Omental fat pad (tissue), 3 donors: ENCODE measurements at regions not wholly inside any gene's neighbourhood (a gene's known extent, or its start where the extent isn't known, plus 50 kb on each side); places are given as distances from the start of the nearest gene placed in this dataset.

Experiments
- ATAC-seq: fragments of 150-250 bp; one replicate; pipeline ENCODE4 v1.9.1; 2016; ENCODE audit warnings: mild to moderate bottlenecking, moderate library complexity; ENCODE audit not compliant: low FRiP score
- DNase-seq: peaks from one replicate; pipeline ENCODE4 v3.0.0-alpha.2; 2019; ENCODE audit warnings: low spot score
- TF ChIP-seq, protein P1 (sequence below), 3 donors: fragments of 450-650 bp; IDR thresholded peaks; one replicate each; pipeline ENCODE4 v1.5.1; 2016 to 2017; ENCODE audit warnings: antibody characterized with exemption in 3 of 3, mild to moderate bottlenecking in 3 of 3, moderate library complexity in 2 of 3

DNA sequence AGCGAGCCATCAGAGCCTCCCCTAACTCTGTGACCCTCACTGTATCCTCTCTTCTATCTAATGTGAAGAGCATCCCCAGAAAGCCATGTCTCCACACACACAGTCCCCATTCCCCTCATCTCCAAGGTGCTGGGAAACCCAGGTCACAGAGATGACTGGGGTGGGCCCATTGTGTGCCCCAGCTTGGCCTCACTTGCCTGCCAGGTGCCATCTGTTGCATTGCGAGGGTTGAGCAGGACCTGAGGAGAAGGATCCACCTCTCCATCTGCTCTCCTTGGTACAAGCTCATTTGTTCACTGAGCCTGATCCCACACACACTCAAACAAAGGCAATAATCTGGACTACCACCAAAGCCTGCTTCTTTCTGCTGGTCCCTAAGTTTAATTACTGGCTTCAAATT, 118.8 kb downstream of the SPATA19 start:
- TF ChIP-seq, protein P1, sequence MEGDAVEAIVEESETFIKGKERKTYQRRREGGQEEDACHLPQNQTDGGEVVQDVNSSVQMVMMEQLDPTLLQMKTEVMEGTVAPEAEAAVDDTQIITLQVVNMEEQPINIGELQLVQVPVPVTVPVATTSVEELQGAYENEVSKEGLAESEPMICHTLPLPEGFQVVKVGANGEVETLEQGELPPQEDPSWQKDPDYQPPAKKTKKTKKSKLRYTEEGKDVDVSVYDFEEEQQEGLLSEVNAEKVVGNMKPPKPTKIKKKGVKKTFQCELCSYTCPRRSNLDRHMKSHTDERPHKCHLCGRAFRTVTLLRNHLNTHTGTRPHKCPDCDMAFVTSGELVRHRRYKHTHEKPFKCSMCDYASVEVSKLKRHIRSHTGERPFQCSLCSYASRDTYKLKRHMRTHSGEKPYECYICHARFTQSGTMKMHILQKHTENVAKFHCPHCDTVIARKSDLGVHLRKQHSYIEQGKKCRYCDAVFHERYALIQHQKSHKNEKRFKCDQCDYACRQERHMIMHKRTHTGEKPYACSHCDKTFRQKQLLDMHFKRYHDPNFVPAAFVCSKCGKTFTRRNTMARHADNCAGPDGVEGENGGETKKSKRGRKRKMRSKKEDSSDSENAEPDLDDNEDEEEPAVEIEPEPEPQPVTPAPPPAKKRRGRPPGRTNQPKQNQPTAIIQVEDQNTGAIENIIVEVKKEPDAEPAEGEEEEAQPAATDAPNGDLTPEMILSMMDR (IDR thresholded peaks at IDR 0.05): no peak
- ATAC-seq: no peak
- no peak for DNase-seq

GRCh38 chr11:133724116-133724515, 121.2 kb downstream of the SPATA19 start:
- ATAC-seq (no peak), DNase-seq (no peak)
- TF ChIP-seq, protein P1 (IDR thresholded peaks at IDR 0.05): no peak

DNA sequence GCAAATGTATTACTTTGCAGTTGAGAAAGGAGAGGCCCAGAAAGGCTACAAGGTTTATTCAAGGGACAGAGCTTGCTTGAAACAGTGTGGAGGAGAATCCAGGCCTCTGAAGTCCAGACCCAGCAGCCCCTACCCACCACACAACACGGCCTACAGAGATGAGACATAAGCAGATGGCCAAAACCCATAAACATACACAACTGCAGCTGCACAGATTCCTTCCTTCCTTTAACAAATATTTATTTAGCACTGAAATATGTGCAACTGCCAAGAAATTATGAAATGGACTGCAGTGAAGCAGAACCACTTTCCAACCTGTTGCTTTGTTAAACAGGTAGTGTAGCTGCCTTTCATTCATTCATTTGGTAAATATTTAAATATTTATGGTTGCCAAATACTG, 122.3 kb downstream of the SPATA19 start:
- DNase-seq (no peak), ATAC-seq (no peak)
- TF ChIP-seq, protein P1 (IDR thresholded peaks at IDR 0.05): no peak

DNA sequence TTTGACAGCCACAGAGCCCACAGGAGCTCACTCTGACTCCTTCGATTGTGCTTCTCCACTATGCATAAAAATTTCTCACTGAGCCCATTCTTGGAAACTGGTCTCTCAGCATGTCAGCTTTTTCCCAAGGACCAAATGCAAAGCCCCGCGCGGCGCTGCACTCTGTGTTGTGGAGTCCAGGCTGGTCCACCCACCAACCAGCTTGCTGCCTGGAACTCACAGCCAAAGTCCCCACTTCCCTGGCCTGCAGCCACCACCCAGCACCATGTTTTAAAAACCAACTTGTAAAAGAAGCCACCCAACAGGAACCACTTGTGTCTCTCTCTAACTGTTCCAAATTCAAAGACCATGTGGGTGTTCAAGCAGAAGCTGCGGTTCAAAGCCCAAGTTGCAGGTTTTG, 124.4 kb downstream of the SPATA19 start:
- TF ChIP-seq, protein P1 (IDR thresholded peaks at IDR 0.05): no peak
- DNase-seq: no peak
- no peak for ATAC-seq

GRCh38 chr11:133719532-133720235, 125.6 kb downstream of the SPATA19 start:
- DNase-seq: no peak
- TF ChIP-seq, protein P1 (IDR thresholded peaks at IDR 0.05): no peak
- no peak for ATAC-seq

- ATAC-seq: no peak
- DNase-seq: no peak
- TF ChIP-seq, protein P1 (IDR thresholded peaks at IDR 0.05): no peak
These were observed 126.5 kb downstream of the SPATA19 start for GRCh38 chr11:133718831-133719230.

DNA sequence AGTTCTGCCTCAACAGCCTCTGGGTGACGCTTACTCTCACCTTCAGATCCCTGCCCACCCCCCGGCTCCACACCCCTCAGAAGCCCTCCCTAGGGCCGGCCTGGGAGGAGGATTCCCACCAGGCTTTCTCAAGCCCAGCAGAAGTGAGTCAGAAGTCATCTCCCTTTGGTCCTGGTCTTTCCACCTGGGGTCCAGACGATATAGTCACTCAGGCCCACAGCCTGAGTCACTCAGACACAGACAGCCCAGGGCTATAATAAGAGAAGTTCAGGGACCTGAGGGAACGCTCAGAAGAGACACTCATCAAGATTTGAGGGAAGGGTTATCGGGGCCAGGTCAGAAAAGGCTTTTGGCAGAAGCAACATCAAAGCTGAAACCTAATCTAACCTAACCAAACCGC, 127.1 kb downstream of the SPATA19 start:
- DNase-seq (no peak), ATAC-seq (no peak)
- TF ChIP-seq, protein P1 (IDR thresholded peaks at IDR 0.05): no peak
